Tibial nerve (tissue), 4 donors: ENCODE measurements at regions not wholly inside any gene's neighbourhood (a gene's known extent, or its start where the extent isn't known, plus 50 kb on each side); places are given as distances from the start of the nearest gene placed in this dataset.
A peak's percentile ranks its signal among the peaks of the same experiment; 100 is the strongest.

Source experiments
- DNase-seq, 2 donors: peaks; one replicate each; pipeline ENCODE4 v3.0.0-alpha.2; 2019; ENCODE audit warnings: low spot score in 2 of 2
- H3K27ac ChIP-seq, 4 donors: fragments of 200-600 bp; sonication (generic) in 3 of 4; one replicate each; pipeline ENCODE4 v1.5.1; 2017 to 2019; ENCODE audit warnings: mild to moderate bottlenecking in 1 of 4
- H3K27me3 ChIP-seq, 2 donors: fragments of 200-600 bp; sonication (generic) in 1 of 2; one replicate each; pipeline versions ENCODE4 v1.5.1 to v1.6.0; 2017 to 2019
- H3K36me3 ChIP-seq, 3 donors: fragments of 200-600 bp; sonication (generic); one replicate each; pipeline ENCODE4 v1.5.1; 2018 to 2019
- H3K4me1 ChIP-seq, 4 donors: fragments of 200-600 bp; sonication (generic) in 3 of 4; one replicate each; pipeline ENCODE4 v1.5.1; 2017 to 2019
- H3K4me3 ChIP-seq, 4 donors: fragments of 200-600 bp; sonication (generic) in 3 of 4; one replicate each; pipeline ENCODE4 v1.5.1; 2017 to 2019; ENCODE audit warnings: mild to moderate bottlenecking in 1 of 4, moderate library complexity in 1 of 4
- H3K9me3 ChIP-seq, 4 donors: fragments of 200-600 bp; sonication (generic) in 3 of 4; one replicate each; pipeline ENCODE4 v1.5.1; 2017 to 2019
- CTCF ChIP-seq, 5 experiments: fragments of 200-600 bp in 3 of 5; fragments of 450-650 bp in 2 of 5; sonication (generic) in 3 of 5; IDR thresholded peaks; one replicate each; pipeline ENCODE4 v1.5.1; 2016 to 2019; ENCODE audit warnings: antibody characterized with exemption in 5 of 5, mild to moderate bottlenecking in 3 of 5, moderate library complexity in 2 of 5
- EP300 ChIP-seq, 2 donors: sonication (generic); formaldehyde crosslinking; IDR thresholded peaks; one replicate each; pipeline ENCODE4 v1.6.1; 2017; ENCODE audit warnings: antibody characterized with exemption in 2 of 2, mild to moderate bottlenecking in 1 of 2
- POLR2A ChIP-seq, 2 donors: fragments of 450-650 bp; IDR thresholded peaks; one replicate each; pipeline ENCODE4 v1.6.1; 2017; ENCODE audit warnings: antibody characterized with exemption in 2 of 2, mild to moderate bottlenecking in 2 of 2, moderate library complexity in 2 of 2
- WGBS, 2 donors: methylation state at CpG; one replicate each; pipeline ENCODE4 v1.1.5; 2018; 5-methylcytosine and 5-hydroxymethylcytosine counted together

- Histone ChIP-seq H3K27me3 (no peaks in the 10 kb centered on the region), H3K4me3 (no peak overlapping the region), H3K4me1 (peaks cover 0 to 7% (median 2%) of the 10 kb centered on the region in 4 donors), H3K36me3 (no peaks in the 10 kb centered on the region), H3K27ac (no peak overlapping the region), H3K9me3 (no peaks in the 10 kb centered on the region)
- DNase-seq: no peak
- 29 to 33% methylated on average over 4 of the region's 4 CpGs for WGBS, 2 donors
- TF ChIP-seq CTCF (IDR thresholded peaks at IDR 0.05) (no peak), EP300 (IDR thresholded peaks at IDR 0.05) (no peak), POLR2A (IDR thresholded peaks at IDR 0.05) (no peak)
Observed at GRCh38 chr17:70013911-70014310, 61.1 kb upstream of the KCNJ16 start.

GRCh38 chr17:70017112-70017511, 57.9 kb upstream of the KCNJ16 start:
- DNase-seq: no peak
- TF ChIP-seq EP300 (IDR thresholded peaks at IDR 0.05) (no peak), CTCF (IDR thresholded peaks at IDR 0.05) (no peak), POLR2A (IDR thresholded peaks at IDR 0.05) (no peak)
- H3K36me3 ChIP-seq: no peaks in the 10 kb centered on the region
- no peak overlapping the region for H3K27ac ChIP-seq
- H3K4me3 ChIP-seq: no peak overlapping the region
- H3K4me1 ChIP-seq: peaks cover 0 to 15% (median 2%) of the 10 kb centered on the region in 4 donors
- 94 to 98% methylated on average over 1 of the region's 1 CpG for WGBS, 2 donors
- no peaks in the 10 kb centered on the region for H3K9me3 ChIP-seq
- H3K27me3 ChIP-seq: no peaks in the 10 kb centered on the region

GRCh38 chr17:70017941-70018340, 57.1 kb upstream of the KCNJ16 start:
- Histone ChIP-seq H3K27me3 (no peaks in the 10 kb centered on the region), H3K36me3 (no peaks in the 10 kb centered on the region), H3K4me1 (peaks cover 0 to 23% (median 2%) of the 10 kb centered on the region in 4 donors), H3K9me3 (no peaks in the 10 kb centered on the region), H3K4me3 (no peak overlapping the region), H3K27ac (no peak overlapping the region)
- TF ChIP-seq CTCF (IDR thresholded peaks at IDR 0.05) (no peak), EP300 (IDR thresholded peaks at IDR 0.05) (no peak), POLR2A (IDR thresholded peaks at IDR 0.05) (no peak)
- no peak for DNase-seq

- H3K27me3 ChIP-seq: no peaks in the 10 kb centered on the region
- no peak for DNase-seq
- no peaks in the 10 kb centered on the region for H3K36me3 ChIP-seq
- H3K9me3 ChIP-seq: no peaks in the 10 kb centered on the region
- 55 to 64% methylated on average over 5 of the region's 5 CpGs for WGBS, 2 donors
- peaks cover 0 to 17% (median 0%) of the 10 kb centered on the region in 4 donors for H3K4me1 ChIP-seq
- H3K4me3 ChIP-seq: no peak overlapping the region
- H3K27ac ChIP-seq: peak overlapping the region in 2 of 4 donors; percentile 21 to 46
- TF ChIP-seq CTCF (IDR thresholded peaks at IDR 0.05): no peak
- no peak for TF ChIP-seq EP300 (IDR thresholded peaks at IDR 0.05)
- TF ChIP-seq POLR2A (IDR thresholded peaks at IDR 0.05): no peak
Observed at GRCh38 chr17:70021726-70022125, 53.3 kb upstream of the KCNJ16 start.

- 27 to 33% methylated on average over 3 of the region's 3 CpGs for WGBS, 2 donors
- no peak for TF ChIP-seq EP300 (IDR thresholded peaks at IDR 0.05)
- TF ChIP-seq CTCF (IDR thresholded peaks at IDR 0.05): no peak
- TF ChIP-seq POLR2A (IDR thresholded peaks at IDR 0.05): no peak
- Histone ChIP-seq H3K27ac (peak overlapping the region in 2 of 4 donors; percentile 21 to 46), H3K9me3 (no peaks in the 10 kb centered on the region), H3K36me3 (no peaks in the 10 kb centered on the region), H3K27me3 (no peaks in the 10 kb centered on the region), H3K4me1 (peaks cover 0 to 17% (median 0%) of the 10 kb centered on the region in 4 donors), H3K4me3 (no peak overlapping the region)
- DNase-seq: no peak
Observed at GRCh38 chr17:70022175-70022574, 52.9 kb upstream of the KCNJ16 start.
